GM23248 (cell line): ENCODE measurements at regions not wholly inside any gene's neighbourhood (a gene's known extent, or its start where the extent isn't known, plus 50 kb on each side); places are given as distances from the start of the nearest gene placed in this dataset.

Experiments used
- EZH2 ChIP-seq: fragments of 200-600 bp; sonication (generic); IDR thresholded peaks from 2 replicates; pipeline ENCODE4 v1.6.1; 2018; ENCODE audit warnings: antibody characterized with exemption, mild to moderate bottlenecking; ENCODE audit not compliant: insufficient read depth, poor library complexity, severe bottlenecking
- EZH2phosphoT487 ChIP-seq: fragments of 200-600 bp; sonication (generic); IDR thresholded peaks from 2 replicates; pipeline ENCODE4 v1.6.1; 2018; ENCODE audit warnings: antibody characterized with exemption, moderate library complexity, mild to moderate bottlenecking, low read depth; ENCODE audit not compliant: insufficient read depth

- TF ChIP-seq EZH2 (no peak), EZH2phosphoT487 (no peak)
Measured at GRCh38 chr2:173571021-173571821, 216.5 kb downstream of the CDCA7 start.
